CD8-positive, alpha-beta memory T cell (primary cell): ENCODE measurements at regions not wholly inside any gene's neighbourhood (a gene's known extent, or its start where the extent isn't known, plus 50 kb on each side); places are given as distances from the start of the nearest gene placed in this dataset.

ENCODE experiments used
- CTCF ChIA-PET: fragments of 350-600 bp; sonication (Branson Sonifier 250); formaldehyde crosslinking; loops from one replicate; lab custom pipeline; 2021; ENCODE audit warnings: antibody characterized with exemption; lab: Charles Lee
- POLR2A ChIA-PET: fragments of 350-600 bp; sonication (Branson Sonifier 250); formaldehyde crosslinking; loops from one replicate; lab custom pipeline; 2021; ENCODE audit warnings: antibody characterized with exemption; lab: Charles Lee
- DNase-seq, 5 donors: peaks; one replicate each; pipeline versions ENCODE4 v3.0.0 to v3.0.0-alpha.2; 2020 to 2022; ENCODE audit warnings: mixed read lengths in 1 of 5
- H3K27ac ChIP-seq: one replicate; pipeline ENCODE4 v1.7.0; 2013; ENCODE audit warnings: low read depth, mild to moderate bottlenecking, low read length, moderate library complexity
- H3K27me3 ChIP-seq: 2 replicates; pipeline ENCODE4 v1.7.0; 2013; ENCODE audit warnings: low read length, mild to moderate bottlenecking; ENCODE audit not compliant: insufficient read depth, poor library complexity, severe bottlenecking
- H3K36me3 ChIP-seq: 2 replicates; pipeline ENCODE4 v1.7.0; 2013; ENCODE audit warnings: mild to moderate bottlenecking, low read length, moderate library complexity; ENCODE audit not compliant: insufficient read depth
- H3K4me1 ChIP-seq: 2 replicates; pipeline ENCODE4 v1.7.0; 2013; ENCODE audit warnings: mild to moderate bottlenecking, low read length, moderate library complexity; ENCODE audit not compliant: insufficient read depth
- H3K4me3 ChIP-seq: 2 replicates; pipeline ENCODE4 v1.7.0; 2013; ENCODE audit warnings: mild to moderate bottlenecking, low read length
- H3K9me3 ChIP-seq: 2 replicates; pipeline ENCODE4 v1.7.0; 2013; ENCODE audit warnings: mild to moderate bottlenecking, low read length
- H3K27ac Mint-ChIP-seq, 8 donors: one replicate each; pipeline ENCODE4 v1.8.0; 2020 to 2021; ENCODE audit warnings: mixed read lengths in 8 of 8, mild to moderate bottlenecking in 6 of 8, inconsistent platforms in 3 of 8, moderate library complexity in 3 of 8
- H3K27me3 Mint-ChIP-seq, 2 donors: one replicate each; pipeline ENCODE4 v1.8.0; 2020 to 2021; ENCODE audit warnings: mixed read lengths in 2 of 2, mild to moderate bottlenecking in 1 of 2, moderate library complexity in 1 of 2
- H3K36me3 Mint-ChIP-seq, 3 donors: one replicate each; pipeline ENCODE4 v1.8.0; 2020 to 2021; ENCODE audit warnings: mixed read lengths in 3 of 3, inconsistent platforms in 1 of 3, mild to moderate bottlenecking in 1 of 3
- H3K4me1 Mint-ChIP-seq, 3 donors: one replicate each; pipeline ENCODE4 v1.8.0; 2020 to 2021; ENCODE audit warnings: mixed read lengths in 3 of 3, inconsistent platforms in 1 of 3, mild to moderate bottlenecking in 1 of 3
- H3K4me3 Mint-ChIP-seq, 7 donors: one replicate each; pipeline ENCODE4 v1.8.0; 2020 to 2021; ENCODE audit warnings: mixed read lengths in 7 of 7, mild to moderate bottlenecking in 6 of 7, moderate library complexity in 4 of 7, inconsistent platforms in 2 of 7
- H3K9me3 Mint-ChIP-seq, 5 donors: one replicate each; pipeline ENCODE4 v1.8.0; 2020 to 2022; ENCODE audit warnings: mixed read lengths in 5 of 5, mild to moderate bottlenecking in 3 of 5, moderate library complexity in 2 of 5, inconsistent platforms in 1 of 5

DNA sequence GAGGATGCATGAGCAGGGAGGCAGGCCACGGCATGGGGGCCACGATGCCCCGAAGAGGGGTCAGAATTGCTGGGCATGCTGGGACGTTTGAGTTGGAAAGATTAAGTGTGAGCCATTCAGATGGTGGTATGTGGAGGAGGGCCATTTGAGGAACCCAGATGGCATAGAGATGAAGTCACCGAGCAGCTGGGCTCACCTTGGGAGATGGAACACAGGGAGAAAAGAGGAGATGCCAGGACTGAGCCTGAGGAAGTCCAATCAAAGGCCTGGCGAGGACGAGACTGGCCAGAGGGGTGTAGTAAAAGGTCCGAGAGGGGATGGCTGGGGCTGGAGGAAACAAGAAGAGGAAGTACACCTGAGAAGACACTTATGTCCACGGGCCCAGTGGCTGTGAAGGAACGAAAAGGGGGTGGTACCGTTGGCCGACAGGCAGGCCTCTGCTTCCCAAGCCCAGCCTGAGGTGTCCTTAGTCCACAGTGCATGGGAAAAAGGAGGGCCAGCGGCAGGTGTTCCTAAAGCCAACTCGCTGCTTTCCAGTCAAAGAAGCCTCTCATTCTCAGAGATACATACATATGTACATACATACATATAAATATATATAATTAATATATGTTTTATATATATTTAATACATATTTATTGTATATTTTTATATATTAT lies 54.6 kb upstream of the CLCN4 start:
- DNase-seq: no peak
- Mint-ChIP-seq H3K9me3 (no peaks in the 10 kb centered on the region), H3K36me3 (peaks cover 0 to 49% (median 7%) of the 10 kb centered on the region in 3 donors), H3K27ac (peak overlapping the region in 4 of 8 donors; percentile 5 to 93 (median 55)), H3K4me3 (peak overlapping the region in 1 of 7 donors; percentile 35), H3K4me1 (peaks cover 47 to 74% (median 65%) of the 10 kb centered on the region in 3 donors), H3K27me3 (no peaks in the 10 kb centered on the region)
- CTCF ChIA-PET: no interaction called here
- Histone ChIP-seq H3K36me3 (no peaks in the 10 kb centered on the region), H3K4me3 (no peak overlapping the region), H3K27me3 (no peaks in the 10 kb centered on the region), H3K27ac (no peak overlapping the region), H3K9me3 (no peaks in the 10 kb centered on the region), H3K4me1 (peaks cover 35% of the 10 kb centered on the region)
- POLR2A ChIA-PET: no interaction called here

DNA sequence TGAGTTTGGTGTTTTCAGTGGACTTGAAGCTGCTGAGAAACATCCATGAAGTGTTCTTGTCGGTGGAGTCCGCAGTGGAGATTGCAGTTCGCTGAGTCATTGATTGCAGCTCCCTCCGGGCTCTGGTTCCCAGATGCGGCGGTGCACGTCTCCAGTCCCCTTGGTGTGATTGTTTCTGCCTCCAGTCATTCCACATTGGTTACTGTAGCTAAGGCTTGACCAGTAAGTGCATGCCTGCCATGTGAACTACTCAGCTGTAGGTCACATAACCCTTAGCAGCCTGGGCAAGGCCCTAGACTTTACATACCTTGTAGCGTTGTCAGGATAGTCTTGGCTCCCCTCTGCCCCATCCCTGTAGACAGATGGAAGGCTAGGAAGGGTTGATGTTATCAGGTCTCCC lies 53.8 kb upstream of the CLCN4 start:
- H3K4me1 Mint-ChIP-seq: peaks cover 52 to 77% (median 67%) of the 10 kb centered on the region in 3 donors
- ChIA-PET CTCF (no interaction called here), POLR2A (interaction anchor here (0.6 kb wide), 1 partner anchor 35 kb away, joined by 3 read pairs; no protein-coding TSS in a partner anchor)

DNA sequence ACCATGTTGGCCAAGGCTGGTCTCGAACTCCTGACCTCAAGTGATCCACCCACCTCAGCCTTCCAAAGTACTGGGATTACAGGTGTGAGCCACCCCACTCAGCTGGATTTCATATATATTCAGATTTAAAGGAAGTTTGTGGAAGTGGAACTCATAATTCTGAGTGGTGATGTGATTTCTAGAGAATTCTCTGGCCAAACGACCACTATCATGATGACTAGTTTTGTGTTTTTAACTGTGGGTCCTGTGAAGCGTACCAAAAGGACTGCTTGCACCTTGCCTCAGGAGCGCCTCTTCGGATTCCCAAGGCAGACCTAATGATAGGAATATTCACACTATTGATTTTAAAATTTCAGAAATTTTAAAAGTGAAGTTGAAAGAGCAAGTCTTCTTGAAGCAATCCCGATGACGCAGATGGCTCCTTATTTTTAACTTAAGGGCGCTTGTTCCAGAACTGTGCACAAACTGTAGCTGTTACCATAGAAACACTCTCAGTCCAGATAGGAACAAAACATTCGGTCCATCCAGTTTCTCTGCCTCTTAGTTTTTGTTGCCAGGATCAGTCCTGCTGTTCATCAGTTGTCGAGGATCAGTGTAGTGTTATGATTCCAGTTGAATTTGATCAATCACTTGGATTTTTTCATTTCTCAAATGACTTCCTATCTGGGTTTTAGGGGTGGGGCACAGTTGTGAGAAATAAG lies 51.7 kb upstream of the CLCN4 start:
- CTCF ChIA-PET: interaction anchor here (0.9 to 2.5 kb wide), 3 partner anchors 14 to 27 kb away, joined by 3 to 9 read pairs (median 3); no protein-coding TSS in a partner anchor
- no peaks in the 10 kb centered on the region for H3K27me3 ChIP-seq
- peaks cover 0 to 2% of the 10 kb centered on the region in 2 donors for H3K27me3 Mint-ChIP-seq
- no peak overlapping the region for H3K27ac ChIP-seq
- H3K9me3 Mint-ChIP-seq: no peaks in the 10 kb centered on the region
- H3K27ac Mint-ChIP-seq: peak overlapping the region; percentile 13 to 98 (median 63)
- H3K4me3 Mint-ChIP-seq: peak overlapping the region in 1 of 7 donors; percentile 52
- no peak overlapping the region for H3K4me3 ChIP-seq
- POLR2A ChIA-PET: no interaction called here
- H3K4me1 ChIP-seq: peaks cover 50% of the 10 kb centered on the region
- peaks cover 0 to 37% (median 7%) of the 10 kb centered on the region in 3 donors for H3K36me3 Mint-ChIP-seq
- H3K9me3 ChIP-seq: no peaks in the 10 kb centered on the region
- no peak for DNase-seq
- peaks cover 52 to 77% (median 66%) of the 10 kb centered on the region in 3 donors for H3K4me1 Mint-ChIP-seq
- no peaks in the 10 kb centered on the region for H3K36me3 ChIP-seq

More for the DNA sequence above, 53.8 kb upstream of the CLCN4 start:
- no peak overlapping the region for H3K27ac ChIP-seq
- H3K4me1 ChIP-seq: peaks cover 37% of the 10 kb centered on the region
- Mint-ChIP-seq H3K36me3 (peaks cover 0 to 49% (median 7%) of the 10 kb centered on the region in 3 donors), H3K27ac (peak overlapping the region in 1 of 8 donors; percentile 36), H3K9me3 (no peaks in the 10 kb centered on the region), H3K4me3 (no peak overlapping the region), H3K27me3 (no peaks in the 10 kb centered on the region)
- H3K36me3 ChIP-seq: no peaks in the 10 kb centered on the region
- H3K4me3 ChIP-seq: no peak overlapping the region
- H3K9me3 ChIP-seq: no peaks in the 10 kb centered on the region
- no peak for DNase-seq
- H3K27me3 ChIP-seq: no peaks in the 10 kb centered on the region

DNA sequence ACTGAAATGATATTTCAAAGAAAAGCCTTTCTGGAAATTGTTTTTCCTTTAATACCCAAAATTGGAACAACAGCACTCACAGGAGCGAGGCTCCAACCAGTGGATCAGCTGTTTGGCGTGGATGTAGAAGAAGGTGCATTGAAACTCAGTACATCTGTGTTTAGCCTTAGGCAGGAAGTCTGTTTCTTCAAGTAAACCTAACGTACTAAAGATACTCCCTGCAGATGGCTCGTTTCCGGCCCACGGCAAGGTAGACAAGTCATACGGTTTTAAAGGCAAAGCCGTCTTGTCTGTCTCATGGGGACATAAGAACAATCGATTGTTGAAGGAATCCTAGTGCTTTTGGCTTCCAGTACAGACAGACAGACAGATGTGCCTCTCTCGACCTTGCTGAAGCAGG lies 50.0 kb upstream of the CLCN4 start:
- H3K4me1 Mint-ChIP-seq: peaks cover 54 to 77% (median 68%) of the 10 kb centered on the region in 3 donors
- H3K36me3 Mint-ChIP-seq: peaks cover 0 to 32% (median 10%) of the 10 kb centered on the region in 3 donors
- Histone ChIP-seq H3K9me3 (no peaks in the 10 kb centered on the region), H3K27ac (no peak overlapping the region), H3K4me1 (peaks cover 59% of the 10 kb centered on the region), H3K4me3 (peak overlapping the region; percentile 37), H3K27me3 (no peaks in the 10 kb centered on the region), H3K36me3 (no peaks in the 10 kb centered on the region)
- H3K4me3 Mint-ChIP-seq: peak overlapping the region; percentile 12 to 71 (median 58)
- no peaks in the 10 kb centered on the region for H3K9me3 Mint-ChIP-seq
- peaks cover 0 to 2% of the 10 kb centered on the region in 2 donors for H3K27me3 Mint-ChIP-seq
- ChIA-PET CTCF (interaction anchor here (1.0 to 2.5 kb wide), 2 partner anchors 12 kb away, joined by 3 to 9 read pairs; no protein-coding TSS in a partner anchor), POLR2A (no interaction called here)
- peak; percentile 14 to 65 (median 44) for DNase-seq
- peak overlapping the region; percentile 68 to 98 (median 90) for H3K27ac Mint-ChIP-seq
